ENCODE measurements at regions not wholly inside any gene's neighbourhood (a gene's known extent, or its start where the extent isn't known, plus 50 kb on each side); places are given as distances from the start of the nearest gene placed in this dataset.
A peak's percentile ranks its signal among the peaks of the same experiment; 100 is the strongest.
"Not testable (repeated sequence)": the region's sequence is repeated elsewhere in the genome, so short reads cannot be mapped to it uniquely, and the experiment has no call there.

- no peak for DNase-seq
- intact Hi-C loops (cut with DNase I): no loop called here
- ATAC-seq: no peak
These were observed 277.2 kb downstream of the SUCLA2 start for GRCh38 chr13:47723898-47724297.

GRCh38 chr13:47719164-47719563 is 281.9 kb downstream of the SUCLA2 start:
- intact Hi-C loops (cut with DNase I): no loop called here
- no peak for DNase-seq

GRCh38 chr13:47718556-47718955 is 282.5 kb downstream of the SUCLA2 start:
- ATAC-seq: no peak
- intact Hi-C loops (cut with DNase I): no loop called here
- no peak for DNase-seq

More at GRCh38 chr13:47719164-47719563, 281.9 kb downstream of the SUCLA2 start:
- ATAC-seq: no peak

- intact Hi-C loops (cut with DNase I): no loop called here
- peak in 1 of 2 donors; percentile 75 for ATAC-seq
These were observed 292.7 kb downstream of the SUCLA2 start for GRCh38 chr13:47708386-47708785.

GRCh38 chr13:47707414-47707813 is 293.7 kb downstream of the SUCLA2 start:
- ATAC-seq (no peak), DNase-seq (no peak)
- intact Hi-C loops (cut with DNase I): no loop called here

More at GRCh38 chr13:47708386-47708785, 292.7 kb downstream of the SUCLA2 start:
- DNase-seq: no peak

GRCh38 chr13:47705185-47705584 is 295.9 kb downstream of the SUCLA2 start:
- no peak for DNase-seq
- intact Hi-C loops (cut with DNase I): no loop called here
- ATAC-seq: no peak

- ATAC-seq (no peak), DNase-seq (no peak)
- intact Hi-C loops (cut with DNase I): no loop called here
These were observed 304.4 kb downstream of the SUCLA2 start for GRCh38 chr13:47696674-47697073.

GRCh38 chr13:47687577-47687976 is 313.5 kb downstream of the SUCLA2 start:
- intact Hi-C loops (cut with DNase I): no loop called here
- ATAC-seq (no peak), DNase-seq (no peak)

- ATAC-seq; intact Hi-C loops (cut with DNase I); DNase-seq: not testable (repeated sequence)
These were observed 315.9 kb downstream of the SUCLA2 start for GRCh38 chr13:47685156-47685555.

GRCh38 chr13:47680748-47681147 is 320.3 kb downstream of the SUCLA2 start:
- peak in 1 of 2 donors; percentile 68 for ATAC-seq
- no peak for DNase-seq
- intact Hi-C loops (cut with DNase I): no loop called here

GRCh38 chr13:47679401-47679800 is 321.7 kb downstream of the SUCLA2 start:
- DNase-seq (no peak), ATAC-seq (no peak)
- intact Hi-C loops (cut with DNase I): no loop called here

GRCh38 chr13:47678201-47678968 is 322.7 kb downstream of the SUCLA2 start:
- ATAC-seq (no peak), DNase-seq (no peak)
- intact Hi-C loops (cut with DNase I): no loop called here

GRCh38 chr13:47675871-47676270 is 325.2 kb downstream of the SUCLA2 start:
- DNase-seq: no peak
- ATAC-seq: no peak
- intact Hi-C loops (cut with DNase I): no loop called here

- DNase-seq (peak; percentile 26), ATAC-seq (peak; percentile 93 to 97)
- intact Hi-C loops (cut with DNase I): loop anchor here in 1 of 2 donors (5.0 kb wide), 1 partner anchor 251 kb away; no protein-coding TSS in a partner anchor
These were observed 327.8 kb downstream of the SUCLA2 start for GRCh38 chr13:47673009-47673850.

- ATAC-seq: peak; percentile 24 to 61
- intact Hi-C loops (cut with DNase I): loop anchor here in 1 of 2 donors (5.0 kb wide), 1 partner anchor 250 kb away; no protein-coding TSS in a partner anchor
These were observed 328.6 kb downstream of the SUCLA2 start for GRCh38 chr13:47672245-47673008.

GRCh38 chr13:47671776-47672175 is 329.3 kb downstream of the SUCLA2 start:
- ATAC-seq (peak in 1 of 2 donors; percentile 11), DNase-seq (no peak)
- intact Hi-C loops (cut with DNase I): loop anchor here in 1 of 2 donors (5.0 kb wide), 1 partner anchor 249 kb away; no protein-coding TSS in a partner anchor

More at GRCh38 chr13:47672245-47673008, 328.6 kb downstream of the SUCLA2 start:
- no peak for DNase-seq

- intact Hi-C loops (cut with DNase I): no loop called here
- DNase-seq (no peak), ATAC-seq (no peak)
These were observed 336.0 kb downstream of the SUCLA2 start for GRCh38 chr13:47665043-47665442.

- intact Hi-C loops (cut with DNase I): no loop called here
- no peak for ATAC-seq
These were observed 340.0 kb downstream of the SUCLA2 start for GRCh38 chr13:47661076-47661475.

GRCh38 chr13:47656651-47657050 is 344.4 kb downstream of the SUCLA2 start:
- intact Hi-C loops (cut with DNase I): no loop called here
- ATAC-seq: no peak
- DNase-seq: no peak

More at GRCh38 chr13:47661076-47661475, 340.0 kb downstream of the SUCLA2 start:
- no peak for DNase-seq

Data from left cardiac atrium (tissue), 4 donors.